Ecto neural progenitor cell (in vitro differentiated cells): ENCODE measurements at regions not wholly inside any gene's neighbourhood (a gene's known extent, or its start where the extent isn't known, plus 50 kb on each side); places are given as distances from the start of the nearest gene placed in this dataset.
A peak's percentile ranks its signal among the peaks of the same experiment; 100 is the strongest.

Source experiments
- DNase-seq: peaks from one replicate; pipeline ENCODE4 v3.0.0-alpha.2; 2018; ENCODE audit warnings: low spot score

GRCh38 chr4:54495091-54495490, 162.7 kb upstream of the KIT start:
- peak; percentile 52 for DNase-seq

GRCh38 chr4:54495641-54496040, 162.1 kb upstream of the KIT start:
- no peak for DNase-seq

GRCh38 chr4:54496412-54496811, 161.3 kb upstream of the KIT start:
- DNase-seq: no peak

GRCh38 chr4:54497947-54498346, 159.8 kb upstream of the KIT start:
- DNase-seq: no peak

- DNase-seq: no peak
These were observed 159.1 kb upstream of the KIT start for GRCh38 chr4:54498661-54499111.

- DNase-seq: no peak
These were observed 158.3 kb upstream of the KIT start for GRCh38 chr4:54499308-54500074.

GRCh38 chr4:54505362-54505761, 152.4 kb upstream of the KIT start:
- DNase-seq: no peak

- DNase-seq: no peak
These were observed 151.8 kb upstream of the KIT start for GRCh38 chr4:54505996-54506395.

GRCh38 chr4:54509057-54509456, 148.7 kb upstream of the KIT start:
- no peak for DNase-seq

- no peak for DNase-seq
These were observed 144.6 kb upstream of the KIT start for GRCh38 chr4:54513204-54513603.

GRCh38 chr4:54513741-54514140, 144.0 kb upstream of the KIT start:
- DNase-seq: no peak

GRCh38 chr4:54516556-54517215, 141.1 kb upstream of the KIT start:
- DNase-seq: no peak

- DNase-seq: no peak
These were observed 139.8 kb upstream of the KIT start for GRCh38 chr4:54517781-54518444.

- DNase-seq: no peak
These were observed 132.2 kb upstream of the KIT start for GRCh38 chr4:54525602-54526001.

- no peak for DNase-seq
These were observed 131.2 kb upstream of the KIT start for GRCh38 chr4:54526560-54526959.

GRCh38 chr4:54527532-54527931, 130.2 kb upstream of the KIT start:
- DNase-seq: no peak

GRCh38 chr4:54539500-54540029, 118.2 kb upstream of the KIT start:
- DNase-seq: peak; percentile 92

GRCh38 chr4:54540931-54541330, 116.8 kb upstream of the KIT start:
- no peak for DNase-seq

GRCh38 chr4:54541426-54542118, 116.2 kb upstream of the KIT start:
- no peak for DNase-seq

- DNase-seq: no peak
These were observed 115.7 kb upstream of the KIT start for GRCh38 chr4:54542119-54542438.

GRCh38 chr4:54542540-54543041, 115.2 kb upstream of the KIT start:
- no peak for DNase-seq

GRCh38 chr4:54543088-54543795, 114.5 kb upstream of the KIT start:
- DNase-seq: no peak
